ENCODE measurements at regions not wholly inside any gene's neighbourhood (a gene's known extent, or its start where the extent isn't known, plus 50 kb on each side); places are given as distances from the start of the nearest gene placed in this dataset.
A peak's percentile ranks its signal among the peaks of the same experiment; 100 is the strongest.
"Not testable (repeated sequence)": the region's sequence is repeated elsewhere in the genome, so short reads cannot be mapped to it uniquely, and the experiment has no call there.

DNA sequence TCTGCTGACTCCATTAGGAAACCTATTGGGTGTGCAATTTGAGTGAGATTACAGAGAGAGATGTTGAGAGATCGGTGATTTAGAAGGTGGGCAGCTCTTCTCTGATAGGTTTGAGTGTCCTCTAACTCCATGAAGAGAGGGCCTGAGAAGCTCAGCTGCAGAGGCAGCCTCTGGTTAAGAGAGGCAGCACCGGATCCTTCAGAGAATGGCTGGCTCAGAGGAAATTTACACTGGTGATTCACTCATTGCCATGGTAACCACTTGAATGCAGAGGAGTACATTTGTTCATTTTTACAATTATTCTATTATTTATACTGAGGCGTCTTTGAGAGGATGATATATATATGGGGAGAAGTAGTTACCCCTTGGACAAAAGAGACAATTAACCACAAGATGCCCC, 171.7 kb downstream of the PDGFRA start:
- DNase-seq (ENCODE audit: low read depth in 4 of 6, low spot score in 6 of 6): peak in 3 of 6 donors; percentile 35 to 84 (median 71)
- peak overlapping the region; percentile 47 for H3K27ac ChIP-seq (ENCODE audit: low read depth, low read length)
- H3K4me3 ChIP-seq (ENCODE audit: low read depth, low read length): no peak overlapping the region
- no peaks in the 10 kb centered on the region for H3K36me3 ChIP-seq (ENCODE audit: control insufficient read depth, insufficient read depth, low read length)
- H3K4me1 ChIP-seq (ENCODE audit: control insufficient read depth, insufficient read depth, low read length): peaks cover 7% of the 10 kb centered on the region
- 19% methylated on average over 2 of the region's 3 CpGs for WGBS (ENCODE audit: insufficient coverage)
- H3K27me3 ChIP-seq (ENCODE audit: control insufficient read depth, insufficient read depth, low read length): no peaks in the 10 kb centered on the region
- no peaks in the 10 kb centered on the region for H3K9me3 ChIP-seq (ENCODE audit: control insufficient read depth, insufficient read depth, low read length)

- Histone ChIP-seq H3K27me3 (ENCODE audit: control insufficient read depth, insufficient read depth, low read length) (no peaks in the 10 kb centered on the region), H3K9me3 (ENCODE audit: control insufficient read depth, insufficient read depth, low read length) (no peaks in the 10 kb centered on the region), H3K36me3 (ENCODE audit: control insufficient read depth, insufficient read depth, low read length) (no peaks in the 10 kb centered on the region), H3K27ac (ENCODE audit: low read depth, low read length) (no peak overlapping the region), H3K4me3 (ENCODE audit: low read depth, low read length) (no peak overlapping the region), H3K4me1 (ENCODE audit: control insufficient read depth, insufficient read depth, low read length) (peaks cover 7% of the 10 kb centered on the region)
- peak in 2 of 6 donors; percentile 18 to 56 for DNase-seq (ENCODE audit: low read depth in 4 of 6, low spot score in 6 of 6)
- WGBS (ENCODE audit: insufficient coverage): 46% methylated on average over 5 of the region's 15 CpGs
Measured at GRCh38 chr4:54402880-54403480, 173.9 kb downstream of the PDGFRA start.

- WGBS (ENCODE audit: insufficient coverage): no CpG with 5 or more reads among the region's 5 CpGs
- H3K27me3 ChIP-seq (ENCODE audit: control insufficient read depth, insufficient read depth, low read length): no peaks in the 10 kb centered on the region
Measured at GRCh38 chr4:54403700-54404453, 174.8 kb downstream of the PDGFRA start.

GRCh38 chr4:54409270-54409817, 180.3 kb downstream of the PDGFRA start:
- not testable (repeated sequence) for H3K9me3 ChIP-seq (ENCODE audit: control insufficient read depth, insufficient read depth, low read length); H3K4me1 ChIP-seq (ENCODE audit: control insufficient read depth, insufficient read depth, low read length); H3K4me3 ChIP-seq (ENCODE audit: low read depth, low read length); H3K36me3 ChIP-seq (ENCODE audit: control insufficient read depth, insufficient read depth, low read length); DNase-seq (ENCODE audit: low read depth in 4 of 6, low spot score in 6 of 6); H3K27me3 ChIP-seq (ENCODE audit: control insufficient read depth, insufficient read depth, low read length)
- H3K27ac ChIP-seq (ENCODE audit: low read depth, low read length): peak overlapping the region; percentile 12
- 69% methylated on average over 2 of the region's 7 CpGs for WGBS (ENCODE audit: insufficient coverage)

More at GRCh38 chr4:54403700-54404453, 174.8 kb downstream of the PDGFRA start:
- no peak for DNase-seq (ENCODE audit: low read depth in 4 of 6, low spot score in 6 of 6)
- H3K4me1 ChIP-seq (ENCODE audit: control insufficient read depth, insufficient read depth, low read length): peaks cover 7% of the 10 kb centered on the region
- no peak overlapping the region for H3K4me3 ChIP-seq (ENCODE audit: low read depth, low read length)
- H3K9me3 ChIP-seq (ENCODE audit: control insufficient read depth, insufficient read depth, low read length): no peaks in the 10 kb centered on the region
- H3K27ac ChIP-seq (ENCODE audit: low read depth, low read length): no peak overlapping the region
- H3K36me3 ChIP-seq (ENCODE audit: control insufficient read depth, insufficient read depth, low read length): no peaks in the 10 kb centered on the region

GRCh38 chr4:54414545-54414944, 185.5 kb downstream of the PDGFRA start:
- Histone ChIP-seq H3K4me3 (ENCODE audit: low read depth, low read length) (no peak overlapping the region), H3K9me3 (ENCODE audit: control insufficient read depth, insufficient read depth, low read length) (peaks cover 1% of the 10 kb centered on the region), H3K27me3 (ENCODE audit: control insufficient read depth, insufficient read depth, low read length) (no peaks in the 10 kb centered on the region), H3K27ac (ENCODE audit: low read depth, low read length) (no peak overlapping the region), H3K36me3 (ENCODE audit: control insufficient read depth, insufficient read depth, low read length) (no peaks in the 10 kb centered on the region), H3K4me1 (ENCODE audit: control insufficient read depth, insufficient read depth, low read length) (no peaks in the 10 kb centered on the region)
- no peak for DNase-seq (ENCODE audit: low read depth in 4 of 6, low spot score in 6 of 6)

DNA sequence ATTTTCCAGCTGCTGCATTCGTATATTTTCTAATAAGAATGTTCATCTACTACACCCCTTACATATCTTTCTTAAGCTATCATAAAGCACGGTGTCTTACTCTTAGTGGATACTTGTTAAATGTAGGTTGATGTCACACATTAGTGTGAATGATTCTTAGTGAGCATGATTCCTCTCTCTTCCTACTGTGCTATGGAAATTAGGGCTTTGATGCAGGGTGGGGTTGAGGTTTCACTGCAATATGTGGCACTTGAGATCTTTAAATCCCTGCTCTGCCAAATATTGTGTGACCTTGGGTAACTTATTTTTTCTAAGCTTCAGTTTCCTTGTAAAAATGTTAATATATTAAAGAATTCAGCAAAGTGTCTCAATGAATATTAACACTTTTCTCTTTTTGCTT, 188.4 kb downstream of the PDGFRA start:
- Histone ChIP-seq H3K27me3 (ENCODE audit: control insufficient read depth, insufficient read depth, low read length) (no peaks in the 10 kb centered on the region), H3K36me3 (ENCODE audit: control insufficient read depth, insufficient read depth, low read length) (no peaks in the 10 kb centered on the region), H3K4me3 (ENCODE audit: low read depth, low read length) (no peak overlapping the region), H3K4me1 (ENCODE audit: control insufficient read depth, insufficient read depth, low read length) (no peaks in the 10 kb centered on the region), H3K27ac (ENCODE audit: low read depth, low read length) (no peak overlapping the region), H3K9me3 (ENCODE audit: control insufficient read depth, insufficient read depth, low read length) (peaks cover 1% of the 10 kb centered on the region)
- no peak for DNase-seq (ENCODE audit: low read depth in 4 of 6, low spot score in 6 of 6)
- no CpG with 5 or more reads among the region's 2 CpGs for WGBS (ENCODE audit: insufficient coverage)

- no peaks in the 10 kb centered on the region for H3K4me1 ChIP-seq (ENCODE audit: control insufficient read depth, insufficient read depth, low read length)
- 92% methylated on average over 2 of the region's 5 CpGs for WGBS (ENCODE audit: insufficient coverage)
- no peaks in the 10 kb centered on the region for H3K27me3 ChIP-seq (ENCODE audit: control insufficient read depth, insufficient read depth, low read length)
- DNase-seq (ENCODE audit: low read depth in 4 of 6, low spot score in 6 of 6): no peak
- H3K9me3 ChIP-seq (ENCODE audit: control insufficient read depth, insufficient read depth, low read length): peaks cover 1% of the 10 kb centered on the region
- no peak overlapping the region for H3K27ac ChIP-seq (ENCODE audit: low read depth, low read length)
- no peaks in the 10 kb centered on the region for H3K36me3 ChIP-seq (ENCODE audit: control insufficient read depth, insufficient read depth, low read length)
- H3K4me3 ChIP-seq (ENCODE audit: low read depth, low read length): no peak overlapping the region
Measured at GRCh38 chr4:54418468-54418867, 189.4 kb downstream of the PDGFRA start.

- Histone ChIP-seq H3K36me3 (ENCODE audit: control insufficient read depth, insufficient read depth, low read length) (no peaks in the 10 kb centered on the region), H3K4me3 (ENCODE audit: low read depth, low read length) (no peak overlapping the region), H3K9me3 (ENCODE audit: control insufficient read depth, insufficient read depth, low read length) (no peaks in the 10 kb centered on the region), H3K27me3 (ENCODE audit: control insufficient read depth, insufficient read depth, low read length) (no peaks in the 10 kb centered on the region), H3K27ac (ENCODE audit: low read depth, low read length) (no peak overlapping the region), H3K4me1 (ENCODE audit: control insufficient read depth, insufficient read depth, low read length) (no peaks in the 10 kb centered on the region)
- DNase-seq (ENCODE audit: low read depth in 4 of 6, low spot score in 6 of 6): no peak
- WGBS (ENCODE audit: insufficient coverage): 92% methylated on average over 1 of the region's 1 CpG
Measured at GRCh38 chr4:54423066-54423465, 194.0 kb downstream of the PDGFRA start.

DNA sequence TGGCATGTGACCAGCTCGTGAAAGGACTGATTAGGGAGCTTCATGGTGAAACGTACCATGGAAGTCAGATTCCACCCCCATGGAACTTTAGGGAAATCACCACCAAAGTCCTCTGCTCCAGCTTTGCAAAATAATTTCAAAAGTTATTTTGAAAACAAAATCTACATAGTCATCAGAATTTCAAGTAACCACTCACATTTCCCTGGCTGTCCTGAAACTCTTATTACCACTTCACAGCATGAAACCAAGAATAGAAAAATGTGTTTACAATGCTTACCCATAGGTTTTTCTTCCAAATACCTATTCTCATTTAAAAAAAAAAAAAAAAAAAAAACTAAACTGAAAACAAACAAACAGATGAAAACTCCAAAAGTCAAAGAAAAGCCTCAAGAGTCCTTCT, 198.7 kb downstream of the PDGFRA start:
- Histone ChIP-seq H3K27me3 (ENCODE audit: control insufficient read depth, insufficient read depth, low read length) (no peaks in the 10 kb centered on the region), H3K27ac (ENCODE audit: low read depth, low read length) (no peak overlapping the region), H3K36me3 (ENCODE audit: control insufficient read depth, insufficient read depth, low read length) (no peaks in the 10 kb centered on the region), H3K4me3 (ENCODE audit: low read depth, low read length) (no peak overlapping the region), H3K9me3 (ENCODE audit: control insufficient read depth, insufficient read depth, low read length) (no peaks in the 10 kb centered on the region), H3K4me1 (ENCODE audit: control insufficient read depth, insufficient read depth, low read length) (no peaks in the 10 kb centered on the region)
- 71% methylated on average over 2 of the region's 2 CpGs for WGBS (ENCODE audit: insufficient coverage)
- no peak for DNase-seq (ENCODE audit: low read depth in 4 of 6, low spot score in 6 of 6)

DNA sequence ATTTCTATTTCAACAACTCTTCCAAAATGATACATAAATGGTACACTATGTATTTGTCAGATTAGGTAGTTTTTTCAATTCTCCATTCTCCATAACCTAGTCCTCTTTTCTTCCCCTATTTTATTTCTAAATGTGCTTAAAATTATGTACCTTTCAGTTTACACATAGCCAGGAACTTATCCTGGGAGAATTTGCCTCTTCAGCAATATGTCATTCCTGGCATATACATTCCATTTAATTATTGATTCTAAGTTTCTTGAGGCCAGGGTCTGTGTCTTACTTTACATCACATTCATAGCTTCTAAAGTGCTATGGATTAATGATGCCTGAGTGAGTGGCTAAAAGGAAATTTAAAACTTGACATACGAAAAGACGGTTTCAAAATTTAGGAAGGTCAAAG, 199.8 kb downstream of the PDGFRA start:
- no peak overlapping the region for H3K27ac ChIP-seq (ENCODE audit: low read depth, low read length)
- H3K4me1 ChIP-seq (ENCODE audit: control insufficient read depth, insufficient read depth, low read length): no peaks in the 10 kb centered on the region
- H3K9me3 ChIP-seq (ENCODE audit: control insufficient read depth, insufficient read depth, low read length): no peaks in the 10 kb centered on the region
- no peak overlapping the region for H3K4me3 ChIP-seq (ENCODE audit: low read depth, low read length)
- no CpG with 5 or more reads among the region's 2 CpGs for WGBS (ENCODE audit: insufficient coverage)
- no peaks in the 10 kb centered on the region for H3K27me3 ChIP-seq (ENCODE audit: control insufficient read depth, insufficient read depth, low read length)
- H3K36me3 ChIP-seq (ENCODE audit: control insufficient read depth, insufficient read depth, low read length): no peaks in the 10 kb centered on the region
- DNase-seq (ENCODE audit: low read depth in 4 of 6, low spot score in 6 of 6): no peak

Measured in spinal cord (tissue), 9 donors.